Stimulated activated CD4-positive, alpha-beta T cell treated with anti-CD3 and anti-CD28 coated beads, Interleukin-12 subunit alpha, Interleukin-12 subunit beta, amount 100 ng/mL, for 4 hours (primary cell): ENCODE measurements at regions not wholly inside any gene's neighbourhood (a gene's known extent, or its start where the extent isn't known, plus 50 kb on each side); places are given as distances from the start of the nearest gene placed in this dataset.
"Not testable (repeated sequence)": the region's sequence is repeated elsewhere in the genome, so short reads cannot be mapped to it uniquely, and the experiment has no call there.

ENCODE experiments used
- DNase-seq: peaks from one replicate; pipeline ENCODE4 v3.0.0-alpha.2; 2020

- DNase-seq = no peak
Observed at GRCh38 chr2:185526161-185526560, 212.4 kb upstream of the FSIP2 start.

GRCh38 chr2:185531721-185532120 lies 206.9 kb upstream of the FSIP2 start:
- no peak for DNase-seq

GRCh38 chr2:185537689-185538088 lies 200.9 kb upstream of the FSIP2 start:
- DNase-seq = no peak

- DNase-seq = no peak
Observed at GRCh38 chr2:185567196-185567595, 171.4 kb upstream of the FSIP2 start.

GRCh38 chr2:185567940-185568339 lies 170.7 kb upstream of the FSIP2 start:
- DNase-seq = no peak

GRCh38 chr2:185578322-185578721 lies 160.3 kb upstream of the FSIP2 start:
- no peak for DNase-seq

- DNase-seq = no peak
Observed at GRCh38 chr2:185583058-185583816, 155.4 kb upstream of the FSIP2 start.

- not testable (repeated sequence) for DNase-seq
Observed at GRCh38 chr2:185585165-185585564, 153.4 kb upstream of the FSIP2 start.

- not testable (repeated sequence) for DNase-seq
Observed at GRCh38 chr2:185591276-185591675, 147.3 kb upstream of the FSIP2 start.

GRCh38 chr2:185607945-185608344 lies 130.7 kb upstream of the FSIP2 start:
- DNase-seq = no peak

GRCh38 chr2:185608799-185609198 lies 129.8 kb upstream of the FSIP2 start:
- no peak for DNase-seq

GRCh38 chr2:185610301-185610700 lies 128.3 kb upstream of the FSIP2 start:
- no peak for DNase-seq

- DNase-seq = no peak
Observed at GRCh38 chr2:185618625-185619024, 120.0 kb upstream of the FSIP2 start.

- no peak for DNase-seq
Observed at GRCh38 chr2:185625604-185626003, 113.0 kb upstream of the FSIP2 start.

GRCh38 chr2:185628985-185629384 lies 109.6 kb upstream of the FSIP2 start:
- no peak for DNase-seq

- DNase-seq = no peak
Observed at GRCh38 chr2:185633621-185634020, 105.0 kb upstream of the FSIP2 start.

GRCh38 chr2:185638771-185639170 lies 99.8 kb upstream of the FSIP2 start:
- DNase-seq = no peak

- DNase-seq = no peak
Observed at GRCh38 chr2:185640588-185640987, 98.0 kb upstream of the FSIP2 start.

- DNase-seq = no peak
Observed at GRCh38 chr2:185643434-185643833, 95.2 kb upstream of the FSIP2 start.

GRCh38 chr2:185644828-185645227 lies 93.8 kb upstream of the FSIP2 start:
- DNase-seq = no peak

- DNase-seq = no peak
Observed at GRCh38 chr2:185645529-185645928, 93.1 kb upstream of the FSIP2 start.

GRCh38 chr2:185658750-185659149 lies 79.9 kb upstream of the FSIP2 start:
- DNase-seq = no peak

GRCh38 chr2:185663811-185664210 lies 74.8 kb upstream of the FSIP2 start:
- no peak for DNase-seq

GRCh38 chr2:185664384-185664783 lies 74.2 kb upstream of the FSIP2 start:
- DNase-seq = no peak

- DNase-seq = no peak
Observed at GRCh38 chr2:185665251-185665814, 73.3 kb upstream of the FSIP2 start.
